ENCODE measurements at regions not wholly inside any gene's neighbourhood (a gene's known extent, or its start where the extent isn't known, plus 50 kb on each side); places are given as distances from the start of the nearest gene placed in this dataset.
"Not testable (repeated sequence)": the region's sequence is repeated elsewhere in the genome, so short reads cannot be mapped to it uniquely, and the experiment has no call there.

DNA sequence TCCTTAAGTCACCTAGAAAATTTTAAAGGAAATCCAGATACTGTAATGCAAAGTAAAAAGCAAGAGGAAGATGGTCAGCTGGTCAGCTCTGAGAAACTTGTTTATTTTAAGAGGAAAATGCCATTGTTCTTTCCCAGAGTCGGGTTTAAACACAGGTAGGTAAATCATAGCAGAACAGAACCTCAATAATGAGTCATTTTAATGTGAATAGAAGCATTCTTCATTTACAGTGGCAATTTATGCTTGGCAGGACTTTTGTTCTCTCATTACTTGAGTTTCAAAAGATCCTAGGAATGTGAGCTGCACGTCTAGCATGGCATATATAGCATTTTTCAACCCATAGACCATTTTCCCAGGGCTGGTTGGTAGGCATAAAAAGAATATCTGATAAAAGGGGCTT lies 132.3 kb downstream of the LIG4 start:
- no peaks in the 10 kb centered on the region for H3K4me1 ChIP-seq (ENCODE audit: control insufficient read depth in 1 of 2, insufficient read depth in 2 of 2, low read length in 2 of 2)
- no peaks in the 10 kb centered on the region for H3K36me3 ChIP-seq (ENCODE audit: control insufficient read depth in 1 of 2, insufficient read depth in 2 of 2, low read length in 2 of 2)
- H3K27me3 ChIP-seq (ENCODE audit: control insufficient read depth in 1 of 2, insufficient read depth in 2 of 2, low read length in 2 of 2), result no peaks in the 10 kb centered on the region
- H3K4me3 ChIP-seq (ENCODE audit: low read depth in 1 of 2, low read length in 2 of 2), result no peak overlapping the region
- no peaks in the 10 kb centered on the region for H3K9me3 ChIP-seq (ENCODE audit: control insufficient read depth in 1 of 2, low read length in 2 of 2)
- H3K9ac ChIP-seq (ENCODE audit: low read depth in 1 of 2, low read length in 2 of 2), result no peak overlapping the region
- H3K27ac ChIP-seq (ENCODE audit: low read depth, low read length), result no peak overlapping the region

GRCh38 chr13:108082481-108082880 lies 132.9 kb downstream of the LIG4 start:
- Histone ChIP-seq H3K4me3 (ENCODE audit: low read depth in 1 of 2, low read length in 2 of 2) (no peak overlapping the region), H3K36me3 (ENCODE audit: control insufficient read depth in 1 of 2, insufficient read depth in 2 of 2, low read length in 2 of 2) (no peaks in the 10 kb centered on the region), H3K27ac (ENCODE audit: low read depth, low read length) (no peak overlapping the region), H3K27me3 (ENCODE audit: control insufficient read depth in 1 of 2, insufficient read depth in 2 of 2, low read length in 2 of 2) (no peaks in the 10 kb centered on the region), H3K9me3 (ENCODE audit: control insufficient read depth in 1 of 2, low read length in 2 of 2) (peaks cover 0 to under 1% of the 10 kb centered on the region in 2 donors), H3K9ac (ENCODE audit: low read depth in 1 of 2, low read length in 2 of 2) (no peak overlapping the region), H3K4me1 (ENCODE audit: control insufficient read depth in 1 of 2, insufficient read depth in 2 of 2, low read length in 2 of 2) (no peaks in the 10 kb centered on the region)

DNA sequence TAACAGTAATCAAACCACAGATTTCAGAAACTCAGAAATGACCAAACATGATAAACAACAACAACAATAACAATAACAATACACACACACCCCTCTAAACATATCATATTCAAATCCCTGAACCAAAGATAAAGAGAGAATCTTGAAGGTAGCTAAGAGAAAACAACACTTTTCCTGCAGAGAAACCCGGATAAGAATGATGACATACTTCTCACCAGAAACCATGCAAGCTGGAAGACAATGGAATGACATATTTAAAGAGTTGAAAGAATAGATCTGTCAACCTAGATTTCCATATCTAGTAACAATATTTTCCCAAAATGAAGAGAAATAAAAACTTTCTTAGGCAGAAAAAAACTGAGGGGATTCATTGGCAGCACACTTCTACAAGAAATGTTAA lies 138.1 kb downstream of the LIG4 start:
- H3K4me1 ChIP-seq (ENCODE audit: control insufficient read depth in 1 of 2, insufficient read depth in 2 of 2, low read length in 2 of 2), result no peaks in the 10 kb centered on the region
- H3K27me3 ChIP-seq (ENCODE audit: control insufficient read depth in 1 of 2, insufficient read depth in 2 of 2, low read length in 2 of 2), result no peaks in the 10 kb centered on the region
- H3K4me3 ChIP-seq (ENCODE audit: low read depth in 1 of 2, low read length in 2 of 2), result no peak overlapping the region
- H3K36me3 ChIP-seq (ENCODE audit: control insufficient read depth in 1 of 2, insufficient read depth in 2 of 2, low read length in 2 of 2), result no peaks in the 10 kb centered on the region
- H3K9me3 ChIP-seq (ENCODE audit: control insufficient read depth in 1 of 2, low read length in 2 of 2), result peaks cover 0 to 14% of the 10 kb centered on the region in 2 donors
- no peak overlapping the region for H3K27ac ChIP-seq (ENCODE audit: low read depth, low read length)
- no peak overlapping the region for H3K9ac ChIP-seq (ENCODE audit: low read depth in 1 of 2, low read length in 2 of 2)

- H3K9ac ChIP-seq (ENCODE audit: low read depth in 1 of 2, low read length in 2 of 2); H3K4me3 ChIP-seq (ENCODE audit: low read depth in 1 of 2, low read length in 2 of 2); H3K36me3 ChIP-seq (ENCODE audit: control insufficient read depth in 1 of 2, insufficient read depth in 2 of 2, low read length in 2 of 2); H3K27me3 ChIP-seq (ENCODE audit: control insufficient read depth in 1 of 2, insufficient read depth in 2 of 2, low read length in 2 of 2); H3K4me1 ChIP-seq (ENCODE audit: control insufficient read depth in 1 of 2, insufficient read depth in 2 of 2, low read length in 2 of 2); H3K27ac ChIP-seq (ENCODE audit: low read depth, low read length): not testable (repeated sequence)
- peaks cover 2 to 22% of the 10 kb centered on the region in 2 donors for H3K9me3 ChIP-seq (ENCODE audit: control insufficient read depth in 1 of 2, low read length in 2 of 2)
These were observed 140.9 kb downstream of the LIG4 start for GRCh38 chr13:108074429-108074828.

DNA sequence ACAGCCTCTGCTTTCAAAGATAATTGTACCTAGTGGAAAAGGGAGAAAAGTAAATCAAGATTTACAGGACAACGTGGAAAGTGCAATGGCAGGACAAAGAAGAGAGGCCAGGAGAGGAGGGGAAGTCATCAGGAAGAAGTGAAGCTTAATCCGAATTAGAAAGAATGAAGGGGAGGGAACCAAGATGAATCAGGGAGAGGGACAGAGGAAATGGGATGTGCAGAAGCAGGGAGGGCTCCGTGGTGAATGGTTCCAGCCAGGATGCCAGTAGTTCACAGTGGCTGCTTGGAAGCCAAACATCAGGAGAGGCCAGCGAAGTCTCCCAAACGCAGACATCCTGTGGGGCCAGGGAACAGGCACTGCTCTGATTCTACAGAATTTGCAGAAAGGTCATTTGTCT lies 144.4 kb downstream of the LIG4 start:
- no peak overlapping the region for H3K4me3 ChIP-seq (ENCODE audit: low read depth in 1 of 2, low read length in 2 of 2)
- peaks cover 7 to 19% of the 10 kb centered on the region in 2 donors for H3K9me3 ChIP-seq (ENCODE audit: control insufficient read depth in 1 of 2, low read length in 2 of 2)
- no peaks in the 10 kb centered on the region for H3K27me3 ChIP-seq (ENCODE audit: control insufficient read depth in 1 of 2, insufficient read depth in 2 of 2, low read length in 2 of 2)
- H3K9ac ChIP-seq (ENCODE audit: low read depth in 1 of 2, low read length in 2 of 2), result no peak overlapping the region
- H3K27ac ChIP-seq (ENCODE audit: low read depth, low read length), result no peak overlapping the region
- H3K4me1 ChIP-seq (ENCODE audit: control insufficient read depth in 1 of 2, insufficient read depth in 2 of 2, low read length in 2 of 2), result no peaks in the 10 kb centered on the region
- H3K36me3 ChIP-seq (ENCODE audit: control insufficient read depth in 1 of 2, insufficient read depth in 2 of 2, low read length in 2 of 2), result no peaks in the 10 kb centered on the region

GRCh38 chr13:108070491-108070890 lies 144.8 kb downstream of the LIG4 start:
- H3K4me1 ChIP-seq (ENCODE audit: control insufficient read depth in 1 of 2, insufficient read depth in 2 of 2, low read length in 2 of 2), result no peaks in the 10 kb centered on the region
- no peak overlapping the region for H3K27ac ChIP-seq (ENCODE audit: low read depth, low read length)

DNA sequence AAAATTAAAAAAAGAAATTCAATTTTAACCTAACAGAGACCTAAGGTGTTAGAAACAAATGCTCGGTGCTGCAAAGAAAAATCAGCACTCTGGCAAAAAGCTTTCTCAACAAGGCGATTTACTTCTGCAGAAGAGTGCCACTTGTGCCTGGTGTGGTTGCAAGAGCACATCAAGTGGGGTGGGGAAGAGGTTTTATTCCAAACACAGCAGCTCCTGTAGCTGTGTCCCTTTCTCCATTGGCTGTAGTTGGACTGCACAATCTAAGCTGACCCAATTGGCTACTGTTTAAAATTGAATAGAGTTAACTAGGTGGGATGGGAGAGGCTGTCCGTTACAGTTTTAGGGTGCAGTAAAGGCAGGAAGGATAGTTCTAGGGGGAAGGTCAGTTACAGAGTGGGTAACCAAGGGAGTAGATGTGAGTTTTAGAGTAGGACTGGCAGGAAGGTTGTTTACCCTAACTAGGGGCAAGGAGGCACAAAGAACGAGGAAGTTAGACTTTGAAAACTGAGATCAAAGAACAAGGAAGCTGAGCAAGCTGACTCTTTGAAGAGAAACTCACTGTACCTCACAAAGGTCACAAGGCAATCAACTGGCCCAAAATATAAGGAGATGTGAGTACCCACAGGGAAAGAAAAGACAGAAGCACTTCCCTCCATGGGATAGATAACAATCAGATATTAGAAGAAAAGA lies 145.7 kb downstream of the LIG4 start:
- peaks cover 7 to 18% of the 10 kb centered on the region in 2 donors for H3K9me3 ChIP-seq (ENCODE audit: control insufficient read depth in 1 of 2, low read length in 2 of 2)
- H3K9ac ChIP-seq (ENCODE audit: low read depth in 1 of 2, low read length in 2 of 2), result no peak overlapping the region
- no peaks in the 10 kb centered on the region for H3K36me3 ChIP-seq (ENCODE audit: control insufficient read depth in 1 of 2, insufficient read depth in 2 of 2, low read length in 2 of 2)
- H3K27ac ChIP-seq (ENCODE audit: low read depth, low read length), result no peak overlapping the region
- H3K27me3 ChIP-seq (ENCODE audit: control insufficient read depth in 1 of 2, insufficient read depth in 2 of 2, low read length in 2 of 2), result no peaks in the 10 kb centered on the region
- no peaks in the 10 kb centered on the region for H3K4me1 ChIP-seq (ENCODE audit: control insufficient read depth in 1 of 2, insufficient read depth in 2 of 2, low read length in 2 of 2)
- H3K4me3 ChIP-seq (ENCODE audit: low read depth in 1 of 2, low read length in 2 of 2), result no peak overlapping the region

More at GRCh38 chr13:108070491-108070890, 144.8 kb downstream of the LIG4 start:
- Histone ChIP-seq H3K9me3 (ENCODE audit: control insufficient read depth in 1 of 2, low read length in 2 of 2) (peaks cover 7 to 19% of the 10 kb centered on the region in 2 donors), H3K9ac (ENCODE audit: low read depth in 1 of 2, low read length in 2 of 2) (no peak overlapping the region), H3K27me3 (ENCODE audit: control insufficient read depth in 1 of 2, insufficient read depth in 2 of 2, low read length in 2 of 2) (no peaks in the 10 kb centered on the region), H3K4me3 (ENCODE audit: low read depth in 1 of 2, low read length in 2 of 2) (no peak overlapping the region), H3K36me3 (ENCODE audit: control insufficient read depth in 1 of 2, insufficient read depth in 2 of 2, low read length in 2 of 2) (no peaks in the 10 kb centered on the region)

GRCh38 chr13:108064372-108064771 lies 151.0 kb downstream of the LIG4 start:
- not testable (repeated sequence) for H3K27ac ChIP-seq (ENCODE audit: low read depth, low read length); H3K36me3 ChIP-seq (ENCODE audit: control insufficient read depth in 1 of 2, insufficient read depth in 2 of 2, low read length in 2 of 2); H3K9ac ChIP-seq (ENCODE audit: low read depth in 1 of 2, low read length in 2 of 2); H3K9me3 ChIP-seq (ENCODE audit: control insufficient read depth in 1 of 2, low read length in 2 of 2); H3K27me3 ChIP-seq (ENCODE audit: control insufficient read depth in 1 of 2, insufficient read depth in 2 of 2, low read length in 2 of 2); H3K4me3 ChIP-seq (ENCODE audit: low read depth in 1 of 2, low read length in 2 of 2); H3K4me1 ChIP-seq (ENCODE audit: control insufficient read depth in 1 of 2, insufficient read depth in 2 of 2, low read length in 2 of 2)

DNA sequence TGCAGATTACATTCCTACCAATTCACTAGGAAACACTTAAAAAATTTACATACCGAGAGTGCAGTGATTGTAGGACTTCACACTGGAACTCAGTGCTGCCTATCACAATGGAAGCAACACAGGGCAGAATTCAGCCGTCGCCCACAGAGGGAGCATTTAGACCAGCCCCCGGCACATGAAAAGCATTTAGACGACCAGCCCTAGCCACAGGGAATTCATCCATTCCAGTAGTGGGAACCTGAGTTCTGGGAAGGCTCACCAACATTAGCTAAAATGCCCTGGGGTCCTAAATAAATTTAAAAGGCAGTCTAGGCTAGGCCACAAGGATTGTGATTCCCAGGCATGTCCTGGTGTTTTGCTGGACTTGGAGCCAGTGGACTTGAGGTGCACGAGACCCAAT lies 155.2 kb downstream of the LIG4 start:
- no peak overlapping the region for H3K27ac ChIP-seq (ENCODE audit: low read depth, low read length)
- H3K9ac ChIP-seq (ENCODE audit: low read depth in 1 of 2, low read length in 2 of 2), result no peak overlapping the region

GRCh38 chr13:108056278-108056677 lies 159.1 kb downstream of the LIG4 start:
- Histone ChIP-seq H3K9me3 (ENCODE audit: control insufficient read depth in 1 of 2, low read length in 2 of 2) (no peaks in the 10 kb centered on the region), H3K36me3 (ENCODE audit: control insufficient read depth in 1 of 2, insufficient read depth in 2 of 2, low read length in 2 of 2) (no peaks in the 10 kb centered on the region), H3K27me3 (ENCODE audit: control insufficient read depth in 1 of 2, insufficient read depth in 2 of 2, low read length in 2 of 2) (no peaks in the 10 kb centered on the region), H3K27ac (ENCODE audit: low read depth, low read length) (no peak overlapping the region), H3K4me3 (ENCODE audit: low read depth in 1 of 2, low read length in 2 of 2) (no peak overlapping the region), H3K4me1 (ENCODE audit: control insufficient read depth in 1 of 2, insufficient read depth in 2 of 2, low read length in 2 of 2) (no peaks in the 10 kb centered on the region), H3K9ac (ENCODE audit: low read depth in 1 of 2, low read length in 2 of 2) (no peak overlapping the region)

More for the DNA sequence above, 155.2 kb downstream of the LIG4 start:
- Histone ChIP-seq H3K4me1 (ENCODE audit: control insufficient read depth in 1 of 2, insufficient read depth in 2 of 2, low read length in 2 of 2) (no peaks in the 10 kb centered on the region), H3K9me3 (ENCODE audit: control insufficient read depth in 1 of 2, low read length in 2 of 2) (peaks cover 0 to 3% of the 10 kb centered on the region in 2 donors), H3K4me3 (ENCODE audit: low read depth in 1 of 2, low read length in 2 of 2) (no peak overlapping the region), H3K27me3 (ENCODE audit: control insufficient read depth in 1 of 2, insufficient read depth in 2 of 2, low read length in 2 of 2) (no peaks in the 10 kb centered on the region), H3K36me3 (ENCODE audit: control insufficient read depth in 1 of 2, insufficient read depth in 2 of 2, low read length in 2 of 2) (no peaks in the 10 kb centered on the region)

Data from duodenal mucosa (tissue), 2 donors.